ENCODE measurements at regions not wholly inside any gene's neighbourhood (a gene's known extent, or its start where the extent isn't known, plus 50 kb on each side); places are given as distances from the start of the nearest gene placed in this dataset.

DNA sequence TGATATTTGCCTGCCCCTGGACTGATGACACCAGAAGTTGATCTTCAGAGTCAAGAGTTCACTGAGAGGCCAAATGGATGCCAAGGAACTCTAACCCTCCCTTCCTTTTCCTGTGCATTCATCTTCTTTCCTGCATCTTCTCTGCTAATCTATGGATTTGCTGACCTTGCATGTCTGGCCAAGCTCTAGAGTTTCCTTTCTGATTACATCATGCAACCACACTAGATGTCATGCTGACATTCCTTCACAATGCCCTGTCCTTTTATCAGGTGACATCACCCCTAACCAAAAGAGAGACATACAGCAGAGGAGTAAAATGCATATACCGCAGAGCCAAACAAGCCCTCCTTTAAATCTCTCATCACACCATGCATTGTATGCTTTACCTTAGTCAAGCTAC is 487.6 kb downstream of the TFAP2A start:
- Histone ChIP-seq H3K9ac (replicated peaks; ENCODE audit: extremely low read depth, insufficient read depth, low read length) (no peak overlapping the region), H4K20me1 (replicated peaks; ENCODE audit: control insufficient read depth, extremely low read depth, insufficient read depth, low read length) (no peaks in the 10 kb centered on the region), H3K9me3 (replicated peaks; ENCODE audit: control insufficient read depth, insufficient read depth, low read length) (peaks cover 4% of the 10 kb centered on the region), H3K79me2 (ENCODE audit: control insufficient read depth, insufficient read depth, low read length) (no peaks in the 10 kb centered on the region), H3K4me2 (ENCODE audit: insufficient read depth, low read length) (no peak overlapping the region), H3K27me3 (ENCODE audit: control insufficient read depth in 2 of 2, insufficient read depth in 2 of 2, low read length in 2 of 2) (no peaks in the 10 kb centered on the region), H3K4me1 (ENCODE audit: control insufficient read depth, extremely low read depth, insufficient read depth, low read length) (no peaks in the 10 kb centered on the region), H3K36me3 (ENCODE audit: control insufficient read depth in 2 of 2, extremely low read depth in 1 of 2, insufficient read depth in 2 of 2, low read length in 2 of 2) (no peaks in the 10 kb centered on the region), H2AFZ (ENCODE audit: low read depth, low read length) (no peak overlapping the region), H3K4me3 (replicated peaks in 1 of 3; ENCODE audit: insufficient read depth in 1 of 3, low read depth in 1 of 3, low read length in 3 of 3) (no peak overlapping the region), H3K9me1 (replicated peaks; ENCODE audit: control insufficient read depth, extremely low read depth, insufficient read depth, low read length) (no peaks in the 10 kb centered on the region), H3K27ac (ENCODE audit: insufficient read depth, low read depth, low read length) (no peak overlapping the region)
- dilution Hi-C loops (cut with MboI; ENCODE audit: extremely low pct_ligation_motif_present, low sequenced_read_pairs), result no loop called here
- POLR2A ChIA-PET, result no interaction called here
- no TSS peak for BruUV-seq (replicated peaks)
- TF ChIP-seq FOS (IDR thresholded peaks at IDR 0.05; ENCODE audit: borderline replicate concordance, insufficient read depth, low read length) (no peak), GATA2 (IDR thresholded peaks at IDR 0.05; ENCODE audit: insufficient read depth, insufficient read length, low read depth, low read length) (no peak), POLR2AphosphoS5 (IDR thresholded peaks at IDR 0.05; ENCODE audit: insufficient read depth, low read depth, low read length) (no peak), MYC (IDR thresholded peaks at IDR 0.05; ENCODE audit: low read depth, low read length) (no peak), MAX (IDR thresholded peaks at IDR 0.05; ENCODE audit: insufficient read depth, insufficient read length) (no peak), JUN (IDR thresholded peaks at IDR 0.05; ENCODE audit: borderline replicate concordance, insufficient read depth, insufficient read length, low read depth) (no peak), POLR2A (IDR thresholded peaks at IDR 0.05; ENCODE audit: low read depth, low read length) (no peak), EZH2 (IDR thresholded peaks at IDR 0.05; ENCODE audit: borderline replicate concordance, low read depth, low read length, severe bottlenecking) (no peak)
- TF ChIP-seq, protein P1, sequence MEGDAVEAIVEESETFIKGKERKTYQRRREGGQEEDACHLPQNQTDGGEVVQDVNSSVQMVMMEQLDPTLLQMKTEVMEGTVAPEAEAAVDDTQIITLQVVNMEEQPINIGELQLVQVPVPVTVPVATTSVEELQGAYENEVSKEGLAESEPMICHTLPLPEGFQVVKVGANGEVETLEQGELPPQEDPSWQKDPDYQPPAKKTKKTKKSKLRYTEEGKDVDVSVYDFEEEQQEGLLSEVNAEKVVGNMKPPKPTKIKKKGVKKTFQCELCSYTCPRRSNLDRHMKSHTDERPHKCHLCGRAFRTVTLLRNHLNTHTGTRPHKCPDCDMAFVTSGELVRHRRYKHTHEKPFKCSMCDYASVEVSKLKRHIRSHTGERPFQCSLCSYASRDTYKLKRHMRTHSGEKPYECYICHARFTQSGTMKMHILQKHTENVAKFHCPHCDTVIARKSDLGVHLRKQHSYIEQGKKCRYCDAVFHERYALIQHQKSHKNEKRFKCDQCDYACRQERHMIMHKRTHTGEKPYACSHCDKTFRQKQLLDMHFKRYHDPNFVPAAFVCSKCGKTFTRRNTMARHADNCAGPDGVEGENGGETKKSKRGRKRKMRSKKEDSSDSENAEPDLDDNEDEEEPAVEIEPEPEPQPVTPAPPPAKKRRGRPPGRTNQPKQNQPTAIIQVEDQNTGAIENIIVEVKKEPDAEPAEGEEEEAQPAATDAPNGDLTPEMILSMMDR (IDR thresholded peaks at IDR 0.05; ENCODE audit: extremely low read depth in 1 of 2, insufficient read depth in 1 of 2, low read depth in 1 of 2, low read length in 2 of 2), result no peak
- DNase-seq (ENCODE audit: low read depth, low spot score) (no peak), FAIRE-seq (no peak)
- intact Hi-C loops (cut with micrococcal nuclease), result no loop called here
- CTCF ChIA-PET, result no interaction called here
